Dendritic cell treated with granulocyte-macrophage colony-stimulating factor and Interleukin-4, amounts not matched to agents 40 ng/mL and 50 ng/mL, for 4 days (primary cell): ENCODE measurements at regions not wholly inside any gene's neighbourhood (a gene's known extent, or its start where the extent isn't known, plus 50 kb on each side); places are given as distances from the start of the nearest gene placed in this dataset.
"Not testable (repeated sequence)": the region's sequence is repeated elsewhere in the genome, so short reads cannot be mapped to it uniquely, and the experiment has no call there.

Experiments
- H3K27ac Mint-ChIP-seq: one replicate; pipeline ENCODE4 v1.8.0; 2022; ENCODE audit warnings: mild to moderate bottlenecking, mixed read lengths
- H3K27me3 Mint-ChIP-seq: one replicate; pipeline ENCODE4 v1.8.0; 2022; ENCODE audit warnings: mild to moderate bottlenecking, mixed read lengths
- H3K36me3 Mint-ChIP-seq: one replicate; pipeline ENCODE4 v1.8.0; 2022; ENCODE audit warnings: low read depth, mixed read lengths
- H3K4me1 Mint-ChIP-seq: one replicate; pipeline ENCODE4 v1.8.0; 2022; ENCODE audit warnings: low read depth, mixed read lengths
- H3K4me3 Mint-ChIP-seq: one replicate; pipeline ENCODE4 v1.8.0; 2022; ENCODE audit warnings: mild to moderate bottlenecking, moderate library complexity, mixed read lengths
- H3K9me3 Mint-ChIP-seq: one replicate; pipeline ENCODE4 v1.8.0; 2022; ENCODE audit warnings: mixed read lengths
- intact Hi-C: fragments of 100-400 bp; cut with micrococcal nuclease; formaldehyde crosslinking; loops from one replicate; pipeline ENCODE4 v1.15.0; 2022

DNA sequence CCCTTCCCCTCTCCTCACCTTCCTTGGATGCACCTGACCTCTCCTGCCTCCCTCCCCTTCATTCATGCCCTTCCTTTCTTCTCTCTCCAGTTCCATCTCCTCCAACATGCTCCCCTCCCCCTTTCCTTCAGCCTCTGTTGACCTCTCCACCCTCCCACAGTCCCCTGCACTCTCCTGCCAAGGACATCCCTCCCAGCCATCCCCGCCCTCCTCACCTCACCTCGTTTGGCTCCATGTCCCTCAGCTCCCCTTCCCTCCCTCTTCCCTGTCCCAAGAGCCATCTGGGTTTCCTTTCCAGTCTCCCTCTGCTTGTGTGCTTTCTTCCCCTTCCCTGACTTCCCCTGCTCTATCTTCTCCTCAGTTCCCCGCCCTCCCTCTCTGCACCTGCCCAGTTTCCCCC is 819.7 kb downstream of the KCNJ18 start:
- no peak overlapping the region for H3K4me3 Mint-ChIP-seq
- intact Hi-C loops = no loop called here
- no peak overlapping the region for H3K27ac Mint-ChIP-seq
- peaks cover 70% of the 10 kb centered on the region for H3K9me3 Mint-ChIP-seq
- H3K4me1 Mint-ChIP-seq = no peaks in the 10 kb centered on the region
- no peaks in the 10 kb centered on the region for H3K27me3 Mint-ChIP-seq
- no peaks in the 10 kb centered on the region for H3K36me3 Mint-ChIP-seq

DNA sequence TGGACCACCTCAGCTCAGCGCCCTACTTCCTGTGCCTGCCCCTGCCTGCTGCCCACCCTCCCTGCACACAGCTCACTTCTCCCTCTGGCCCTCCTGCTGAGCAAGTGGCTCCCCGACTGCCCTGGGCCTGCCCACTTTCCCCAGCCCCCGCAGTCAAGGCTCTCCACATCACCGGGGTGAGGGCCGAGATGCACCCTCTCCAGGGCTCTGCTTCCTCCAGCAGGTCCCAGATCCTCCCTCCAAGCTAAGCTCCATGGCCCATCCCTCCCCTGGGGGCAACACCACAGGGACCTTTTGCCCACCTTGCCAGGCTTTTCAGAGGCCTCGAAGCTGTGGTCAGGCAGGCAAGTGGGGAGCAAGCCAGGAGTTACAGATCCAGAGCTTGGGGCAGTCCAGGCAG is 820.2 kb downstream of the KCNJ18 start:
- intact Hi-C loops = no loop called here
- no peak overlapping the region for H3K27ac Mint-ChIP-seq
- H3K4me1 Mint-ChIP-seq = no peaks in the 10 kb centered on the region
- peaks cover 70% of the 10 kb centered on the region for H3K9me3 Mint-ChIP-seq
- no peak overlapping the region for H3K4me3 Mint-ChIP-seq
- H3K27me3 Mint-ChIP-seq = no peaks in the 10 kb centered on the region
- no peaks in the 10 kb centered on the region for H3K36me3 Mint-ChIP-seq

DNA sequence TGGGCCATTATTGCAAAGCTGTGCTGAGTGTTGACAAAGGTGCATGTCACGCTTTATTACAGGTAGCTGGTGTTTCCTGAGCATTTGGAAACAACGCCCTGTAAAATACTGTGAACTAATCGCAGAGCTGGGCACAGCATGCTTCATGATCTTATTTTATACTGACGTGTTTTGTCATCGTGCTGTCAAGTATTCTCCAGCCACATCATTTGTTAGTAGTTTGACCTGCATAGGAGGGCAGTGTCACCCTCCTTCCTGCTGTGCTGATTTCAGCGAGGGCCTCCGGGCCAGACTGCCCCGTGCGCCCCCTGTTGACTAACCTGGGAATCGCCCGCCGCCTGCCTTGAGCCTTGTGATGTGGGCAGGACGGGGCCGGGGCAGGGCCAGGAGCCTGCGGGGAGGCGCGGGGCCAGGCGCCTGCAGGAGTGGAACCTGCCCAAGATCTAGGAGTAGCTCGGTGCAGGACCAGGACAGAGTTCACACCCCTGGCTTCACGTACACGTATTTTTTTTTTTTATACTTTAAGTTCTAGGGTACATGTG is 820.7 kb downstream of the KCNJ18 start:
- intact Hi-C loops = no loop called here
- H3K27ac Mint-ChIP-seq = no peak overlapping the region
- no peak overlapping the region for H3K4me3 Mint-ChIP-seq
- no peaks in the 10 kb centered on the region for H3K36me3 Mint-ChIP-seq
- H3K27me3 Mint-ChIP-seq = no peaks in the 10 kb centered on the region
- H3K9me3 Mint-ChIP-seq = peaks cover 73% of the 10 kb centered on the region
- no peaks in the 10 kb centered on the region for H3K4me1 Mint-ChIP-seq

DNA sequence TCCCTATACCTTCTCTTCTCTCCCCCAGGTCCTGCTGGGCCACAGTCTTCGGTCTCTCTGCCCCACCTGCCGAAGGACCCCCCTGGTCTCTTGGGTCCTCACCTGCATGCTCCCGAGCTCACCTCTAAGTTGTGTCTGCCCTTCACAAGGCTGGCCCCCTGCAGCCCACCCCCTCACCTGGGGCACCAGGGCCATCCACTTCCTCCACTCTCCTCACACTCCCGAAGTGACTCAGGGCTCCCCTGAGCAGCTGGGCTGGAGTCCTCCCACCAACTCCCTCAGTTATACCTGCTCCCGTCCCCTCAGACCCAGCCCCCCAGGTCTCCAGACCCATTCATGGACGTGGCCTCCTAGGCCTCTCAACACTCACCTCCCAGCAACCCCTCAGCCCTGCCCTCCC is 822.0 kb downstream of the KCNJ18 start:
- H3K27ac Mint-ChIP-seq = no peak overlapping the region
- no peak overlapping the region for H3K4me3 Mint-ChIP-seq
- H3K27me3 Mint-ChIP-seq = no peaks in the 10 kb centered on the region
- H3K4me1 Mint-ChIP-seq = no peaks in the 10 kb centered on the region
- intact Hi-C loops = no loop called here
- H3K36me3 Mint-ChIP-seq = no peaks in the 10 kb centered on the region
- H3K9me3 Mint-ChIP-seq = peaks cover 73% of the 10 kb centered on the region

DNA sequence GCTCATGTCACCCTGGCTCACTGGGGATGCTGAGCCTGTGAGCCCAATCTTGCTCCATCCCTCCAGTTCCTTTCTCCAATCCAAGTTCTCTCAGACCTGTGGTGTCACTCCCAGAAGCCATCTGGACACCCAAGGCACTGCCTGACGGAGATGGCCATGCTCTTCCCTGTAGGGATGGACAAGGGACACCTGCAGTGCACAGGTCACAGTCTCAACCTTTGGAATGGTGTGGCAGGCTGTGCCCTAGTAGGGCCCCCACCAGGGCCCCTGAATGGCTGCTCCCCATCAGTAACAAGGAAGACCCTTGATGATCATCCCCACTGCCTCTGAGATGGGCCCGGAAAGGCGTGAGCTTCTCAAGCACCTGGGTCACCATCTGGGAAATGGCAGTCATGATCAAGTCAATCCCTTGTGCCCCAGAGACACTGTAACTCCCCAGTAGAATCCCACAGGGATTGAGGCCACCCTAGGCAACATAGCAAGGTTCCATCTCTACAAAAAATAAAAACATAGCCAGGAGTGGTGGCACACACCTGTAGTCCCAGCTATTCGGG is 822.5 kb downstream of the KCNJ18 start:
- Mint-ChIP-seq H3K27me3 (no peaks in the 10 kb centered on the region), H3K4me3 (no peak overlapping the region), H3K36me3 (no peaks in the 10 kb centered on the region), H3K4me1 (no peaks in the 10 kb centered on the region), H3K27ac (no peak overlapping the region), H3K9me3 (peaks cover 73% of the 10 kb centered on the region)
- intact Hi-C loops = no loop called here

DNA sequence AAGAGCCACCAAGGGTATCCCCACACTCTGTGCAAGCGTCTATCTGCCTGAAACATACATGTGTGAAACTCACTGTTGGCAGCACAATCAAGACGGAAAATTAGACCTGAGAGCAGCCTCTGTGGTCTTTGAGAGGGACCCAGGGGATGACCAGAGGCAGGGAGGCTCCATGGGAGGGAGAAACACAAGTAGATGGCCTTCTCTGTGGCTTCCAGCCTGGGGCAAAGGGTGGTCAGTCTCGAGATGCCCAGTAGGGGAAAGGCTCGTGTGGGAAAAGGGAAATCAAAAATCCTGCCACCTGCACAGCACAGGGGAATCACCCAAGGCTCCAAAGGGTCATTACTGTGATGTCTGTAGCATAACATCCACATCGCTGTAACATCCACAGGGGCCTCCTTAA is 823.3 kb downstream of the KCNJ18 start:
- no peaks in the 10 kb centered on the region for H3K4me1 Mint-ChIP-seq
- peaks cover 68% of the 10 kb centered on the region for H3K9me3 Mint-ChIP-seq
- no peak overlapping the region for H3K27ac Mint-ChIP-seq
- intact Hi-C loops = no loop called here
- H3K27me3 Mint-ChIP-seq = no peaks in the 10 kb centered on the region
- no peaks in the 10 kb centered on the region for H3K36me3 Mint-ChIP-seq
- H3K4me3 Mint-ChIP-seq = no peak overlapping the region

DNA sequence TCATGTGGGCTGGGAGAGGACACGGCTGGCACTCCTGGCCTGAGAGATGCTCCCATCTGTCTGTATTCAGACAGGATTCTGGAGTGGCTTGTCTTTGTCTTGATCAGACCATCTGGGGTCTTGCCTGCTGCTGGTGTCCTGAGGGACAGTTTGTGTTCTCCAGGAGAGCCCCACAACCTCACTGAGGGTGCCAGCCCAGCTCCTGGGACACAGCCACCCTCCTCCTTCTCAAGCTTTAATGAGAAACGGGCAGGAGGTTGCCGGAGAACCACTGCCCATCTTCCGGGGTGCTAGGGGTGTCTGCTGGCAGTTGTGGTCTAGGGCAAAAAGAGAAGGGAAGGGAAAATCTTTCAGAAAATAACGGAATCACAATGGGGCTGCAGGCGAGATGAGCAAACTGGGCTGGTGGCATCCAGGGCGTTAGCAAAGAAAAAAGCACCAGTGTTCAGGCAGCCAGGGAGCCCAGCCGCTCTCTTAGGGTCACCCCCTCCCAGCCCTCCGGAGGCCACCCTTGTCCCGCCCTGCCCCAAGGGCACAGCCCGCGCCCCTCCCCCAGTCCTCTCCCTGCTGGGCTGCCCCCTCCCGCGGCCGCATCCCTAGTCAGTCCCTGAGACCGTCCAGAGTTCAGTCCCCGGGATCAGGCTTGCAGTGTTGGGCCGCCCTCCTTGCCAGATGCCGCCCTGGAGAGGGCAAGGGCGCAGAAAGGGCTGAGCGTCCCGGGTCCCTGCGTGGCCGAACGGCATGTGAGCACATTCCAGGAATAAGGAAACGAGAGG is 824.7 kb downstream of the KCNJ18 start:
- no peak overlapping the region for H3K27ac Mint-ChIP-seq
- intact Hi-C loops = no loop called here
- peaks cover 54% of the 10 kb centered on the region for H3K9me3 Mint-ChIP-seq
- no peaks in the 10 kb centered on the region for H3K4me1 Mint-ChIP-seq
- H3K36me3 Mint-ChIP-seq = no peaks in the 10 kb centered on the region
- no peaks in the 10 kb centered on the region for H3K27me3 Mint-ChIP-seq
- H3K4me3 Mint-ChIP-seq = no peak overlapping the region

DNA sequence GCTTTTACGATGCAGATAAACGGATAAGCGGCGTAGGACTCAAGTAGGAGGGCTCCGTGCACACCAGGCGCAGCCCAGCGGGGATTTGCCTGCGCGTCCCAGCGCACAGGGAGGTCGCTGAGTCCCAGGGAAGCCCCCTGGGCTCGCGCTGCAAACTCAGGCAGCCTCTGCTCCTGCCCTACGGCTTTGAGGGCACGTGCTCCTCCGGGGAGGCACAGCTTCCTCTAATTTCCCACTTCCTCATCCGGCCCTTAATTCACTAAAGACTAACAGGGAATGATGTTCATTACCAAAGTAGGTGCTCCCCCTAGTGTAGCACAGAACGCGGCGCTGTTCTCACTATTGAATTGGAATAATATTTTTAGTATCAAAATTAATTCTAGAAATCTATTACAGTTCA is 825.4 kb downstream of the KCNJ18 start:
- H3K27ac Mint-ChIP-seq = no peak overlapping the region
- no peak overlapping the region for H3K4me3 Mint-ChIP-seq
- peaks cover 47% of the 10 kb centered on the region for H3K9me3 Mint-ChIP-seq
- intact Hi-C loops = no loop called here
- no peaks in the 10 kb centered on the region for H3K27me3 Mint-ChIP-seq
- H3K36me3 Mint-ChIP-seq = no peaks in the 10 kb centered on the region
- H3K4me1 Mint-ChIP-seq = no peaks in the 10 kb centered on the region

DNA sequence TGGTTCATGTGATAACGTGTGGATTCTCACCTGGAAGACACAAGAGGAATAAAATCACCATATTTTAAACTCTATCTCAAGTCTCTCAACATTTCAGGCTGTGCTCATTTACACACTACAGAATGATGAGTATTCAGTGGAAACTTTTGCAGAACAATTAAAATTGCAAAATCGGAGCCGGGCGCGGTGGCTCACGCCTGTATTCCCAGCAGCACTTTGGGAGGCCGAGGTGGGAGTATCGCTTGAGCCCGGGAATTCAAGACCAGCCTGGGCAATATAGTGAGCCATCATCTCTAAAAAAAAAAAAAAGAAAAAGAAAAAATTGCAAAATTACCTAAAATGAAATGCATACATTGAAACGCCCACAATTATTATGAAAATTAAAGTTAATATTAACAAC is 825.9 kb downstream of the KCNJ18 start:
- Mint-ChIP-seq H3K27me3 (no peaks in the 10 kb centered on the region), H3K9me3 (peaks cover 44% of the 10 kb centered on the region), H3K36me3 (no peaks in the 10 kb centered on the region), H3K4me3 (no peak overlapping the region), H3K27ac (no peak overlapping the region), H3K4me1 (no peaks in the 10 kb centered on the region)
- intact Hi-C loops = no loop called here

DNA sequence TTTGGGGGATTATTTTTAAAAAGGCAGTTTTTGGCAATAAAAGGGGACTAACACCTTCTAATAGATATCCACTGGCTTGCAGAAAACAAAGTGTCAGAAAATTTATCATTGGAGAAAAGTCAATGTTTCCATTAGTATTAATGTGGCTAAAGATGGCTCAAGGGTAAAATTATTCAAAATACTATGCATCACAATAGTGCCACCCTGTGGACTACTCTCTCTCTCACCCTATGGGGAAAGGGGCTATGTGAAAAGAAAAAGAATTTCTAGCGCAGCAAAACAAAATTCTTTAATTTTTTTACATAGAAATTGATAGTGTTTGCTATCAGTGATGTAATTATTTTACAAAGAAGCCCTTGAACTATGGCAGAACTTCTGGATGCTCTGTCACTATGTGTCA is 856.5 kb downstream of the KCNJ18 start:
- intact Hi-C loops, H3K27me3 Mint-ChIP-seq, H3K27ac Mint-ChIP-seq, H3K4me1 Mint-ChIP-seq, H3K4me3 Mint-ChIP-seq, H3K9me3 Mint-ChIP-seq, H3K36me3 Mint-ChIP-seq: not testable (repeated sequence)

DNA sequence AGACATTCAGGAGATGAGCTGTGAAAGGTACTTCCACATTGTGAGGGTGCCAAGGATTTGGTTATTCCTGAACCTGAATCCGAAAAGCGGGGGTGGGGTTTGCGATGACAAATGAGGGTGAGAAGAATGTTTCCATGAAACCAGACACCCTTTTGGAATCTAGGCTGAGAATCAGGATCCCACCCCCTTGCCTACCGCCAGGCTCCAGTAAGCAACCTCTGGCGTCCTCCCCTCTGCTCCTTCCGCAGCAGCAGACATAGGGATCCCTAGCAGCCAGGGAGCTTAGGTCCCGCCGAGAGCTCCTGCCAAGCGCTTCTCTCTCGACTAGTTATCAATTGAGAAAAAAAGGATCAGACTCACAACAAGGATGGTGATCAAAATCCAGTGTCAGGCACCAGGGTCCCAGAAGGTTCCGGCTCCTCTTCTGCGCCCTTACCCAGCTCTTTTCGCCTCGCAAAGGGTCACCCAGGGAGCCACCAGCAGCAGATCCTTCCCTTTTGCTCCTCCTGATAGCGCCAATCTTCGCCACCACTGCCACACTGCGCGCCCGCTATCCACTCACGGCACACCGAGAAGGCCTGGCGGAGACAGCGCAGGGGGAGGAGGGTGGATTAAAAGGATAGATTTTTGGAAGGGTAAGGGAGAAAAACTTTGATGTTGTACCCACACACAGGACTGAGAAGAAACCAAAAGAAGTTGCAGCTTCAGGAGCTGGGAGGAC is 859.5 kb downstream of the KCNJ18 start:
- H3K27ac Mint-ChIP-seq, H3K4me1 Mint-ChIP-seq, H3K9me3 Mint-ChIP-seq, H3K27me3 Mint-ChIP-seq, H3K36me3 Mint-ChIP-seq, H3K4me3 Mint-ChIP-seq, intact Hi-C loops: not testable (repeated sequence)

DNA sequence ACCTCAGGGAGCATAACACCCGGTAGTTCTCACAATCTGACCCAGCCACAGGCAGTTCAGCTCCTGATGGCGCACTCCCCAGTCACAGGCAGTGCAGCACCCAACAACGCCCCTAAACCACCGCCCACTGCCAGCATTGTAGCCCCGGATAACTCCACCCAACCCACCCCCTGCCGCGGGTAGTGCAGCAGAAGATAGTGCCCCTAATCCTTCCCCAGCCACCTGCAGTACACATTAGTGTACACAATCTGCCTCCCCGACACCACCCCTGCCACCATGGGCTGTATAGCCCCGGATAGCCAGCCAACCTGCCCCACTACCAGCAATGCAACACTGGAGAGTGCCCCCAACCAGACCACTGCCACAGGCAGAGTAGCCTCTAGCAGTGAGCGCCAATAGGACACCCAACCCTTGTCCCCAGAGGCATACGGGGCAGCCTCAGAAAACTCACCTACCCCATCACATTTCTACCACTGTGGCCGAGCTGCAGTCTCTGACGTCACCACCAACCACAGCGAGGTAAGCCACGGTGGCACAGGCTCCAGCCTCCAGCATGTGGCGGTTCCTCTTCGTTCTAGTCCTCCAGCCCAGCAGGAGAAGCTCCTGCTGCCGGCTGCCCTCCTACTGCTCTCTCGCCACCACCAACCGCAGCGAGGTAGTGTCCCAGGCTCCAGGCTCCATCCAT is 877.3 kb downstream of the KCNJ18 start:
- H3K9me3 Mint-ChIP-seq = peaks cover 44% of the 10 kb centered on the region
- intact Hi-C loops = no loop called here
- no peak overlapping the region for H3K27ac Mint-ChIP-seq
- H3K4me3 Mint-ChIP-seq = no peak overlapping the region
- no peaks in the 10 kb centered on the region for H3K36me3 Mint-ChIP-seq
- no peaks in the 10 kb centered on the region for H3K27me3 Mint-ChIP-seq
- no peaks in the 10 kb centered on the region for H3K4me1 Mint-ChIP-seq

DNA sequence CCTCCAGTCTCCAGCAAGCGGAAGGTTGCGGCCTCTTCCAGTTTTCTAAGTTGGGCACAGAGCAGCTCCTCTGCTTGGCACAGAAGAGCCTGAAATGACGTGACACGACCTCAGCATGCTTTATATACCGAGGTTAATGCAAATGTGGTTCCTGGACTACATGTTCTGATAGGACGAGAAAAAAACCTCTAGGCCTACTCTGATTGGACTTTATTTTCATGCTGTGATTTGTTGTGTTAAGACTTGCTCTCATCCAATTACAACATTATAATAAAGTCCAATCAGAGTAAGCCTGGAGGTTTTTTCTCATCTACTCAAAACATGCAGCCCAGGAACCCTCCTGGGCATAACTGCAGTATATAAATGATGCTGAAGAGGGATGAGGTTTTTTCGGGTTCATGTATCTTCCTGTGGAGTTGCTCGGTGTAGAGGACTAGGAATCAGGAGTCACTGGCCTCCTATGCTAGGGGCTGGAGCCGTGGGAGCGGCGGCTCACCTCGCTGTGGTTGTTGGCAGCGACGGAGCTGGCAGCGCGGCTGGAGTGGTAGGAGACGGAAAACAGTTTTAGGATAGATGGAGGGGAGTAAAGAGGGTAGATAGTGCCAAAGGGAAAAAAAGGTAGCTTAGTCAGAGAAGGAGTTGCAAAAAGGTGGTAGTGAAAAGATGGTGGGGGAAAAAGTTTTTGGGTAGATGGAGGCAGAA is 878.0 kb downstream of the KCNJ18 start:
- H3K27me3 Mint-ChIP-seq = no peaks in the 10 kb centered on the region

More for the DNA sequence above, 878.0 kb downstream of the KCNJ18 start:
- intact Hi-C loops = no loop called here
- Mint-ChIP-seq H3K27ac (no peak overlapping the region), H3K9me3 (peaks cover 44% of the 10 kb centered on the region), H3K4me3 (no peak overlapping the region), H3K36me3 (no peaks in the 10 kb centered on the region), H3K4me1 (no peaks in the 10 kb centered on the region)
